HEK293 (cell line): ENCODE measurements at regions not wholly inside any gene's neighbourhood (a gene's known extent, or its start where the extent isn't known, plus 50 kb on each side); places are given as distances from the start of the nearest gene placed in this dataset.

Experiments
- HOXA7 ChIP-seq: sonication (generic); formaldehyde crosslinking; IDR thresholded peaks from 2 replicates; pipeline ENCODE4 v1.8.1; 2022; ENCODE audit warnings: missing genetic modification reagents, borderline replicate concordance
- PRDM1 ChIP-seq: fragments of 450-650 bp; formaldehyde crosslinking; IDR thresholded peaks from 2 replicates; pipeline ENCODE4; 2016; ENCODE audit warnings: missing biosample characterization, missing genetic modification characterization
- YY1 ChIP-seq: fragments of 450-650 bp; formaldehyde crosslinking; IDR thresholded peaks from 2 replicates; pipeline ENCODE4 v1.5.1; 2018; ENCODE audit warnings: missing biosample characterization, missing genetic modification characterization
- ZNF239 ChIP-seq: fragments of 450-650 bp; formaldehyde crosslinking; IDR thresholded peaks from 2 replicates; pipeline ENCODE4 v1.5.1; 2016; ENCODE audit warnings: missing biosample characterization, missing genetic modification characterization
- ZNF548 ChIP-seq: fragments of 450-650 bp; formaldehyde crosslinking; IDR thresholded peaks from 2 replicates; pipeline ENCODE4 v1.5.1; 2016; ENCODE audit warnings: missing biosample characterization, missing genetic modification characterization
- TF ChIP-seq, protein P1 (sequence below): fragments of 450-650 bp; formaldehyde crosslinking; IDR thresholded peaks from 2 replicates; pipeline ENCODE4 v1.5.1; 2016; ENCODE audit warnings: missing biosample characterization, missing genetic modification characterization
- TF ChIP-seq, protein P2 (sequence below): fragments of 450-650 bp; formaldehyde crosslinking; IDR thresholded peaks from 2 replicates; pipeline ENCODE4 v1.5.1; 2016; ENCODE audit warnings: missing biosample characterization, missing genetic modification characterization
- TF ChIP-seq, protein P3 (sequence below): fragments of 450-650 bp; formaldehyde crosslinking; IDR thresholded peaks from 2 replicates; pipeline ENCODE4 v1.5.1; 2016; ENCODE audit warnings: missing biosample characterization, missing genetic modification characterization
- TF ChIP-seq, protein P4 (sequence below): fragments of 450-650 bp; formaldehyde crosslinking; IDR thresholded peaks from 2 replicates; pipeline ENCODE4 v1.5.1; 2016; ENCODE audit warnings: missing biosample characterization, missing genetic modification characterization

DNA sequence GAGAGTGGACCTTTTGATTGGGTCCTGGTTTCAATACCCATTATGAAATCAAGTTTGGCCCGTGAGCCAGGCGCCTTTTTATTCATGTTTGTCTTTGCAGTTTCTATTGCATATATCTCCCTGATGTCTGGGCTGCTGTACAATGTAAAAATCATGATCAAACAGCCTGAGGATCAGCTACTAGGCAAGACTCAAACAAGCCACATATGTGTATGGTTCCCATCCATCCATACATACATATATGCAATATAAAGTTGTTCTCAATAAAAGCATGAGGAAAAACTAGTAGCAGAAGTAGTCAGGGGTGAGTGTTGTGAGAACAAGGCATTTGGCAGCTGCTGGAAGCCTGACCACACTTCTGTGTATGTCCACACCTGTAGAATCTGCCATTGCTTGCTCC, 562.4 kb upstream of the USP24 start:
- TF ChIP-seq, protein P1, sequence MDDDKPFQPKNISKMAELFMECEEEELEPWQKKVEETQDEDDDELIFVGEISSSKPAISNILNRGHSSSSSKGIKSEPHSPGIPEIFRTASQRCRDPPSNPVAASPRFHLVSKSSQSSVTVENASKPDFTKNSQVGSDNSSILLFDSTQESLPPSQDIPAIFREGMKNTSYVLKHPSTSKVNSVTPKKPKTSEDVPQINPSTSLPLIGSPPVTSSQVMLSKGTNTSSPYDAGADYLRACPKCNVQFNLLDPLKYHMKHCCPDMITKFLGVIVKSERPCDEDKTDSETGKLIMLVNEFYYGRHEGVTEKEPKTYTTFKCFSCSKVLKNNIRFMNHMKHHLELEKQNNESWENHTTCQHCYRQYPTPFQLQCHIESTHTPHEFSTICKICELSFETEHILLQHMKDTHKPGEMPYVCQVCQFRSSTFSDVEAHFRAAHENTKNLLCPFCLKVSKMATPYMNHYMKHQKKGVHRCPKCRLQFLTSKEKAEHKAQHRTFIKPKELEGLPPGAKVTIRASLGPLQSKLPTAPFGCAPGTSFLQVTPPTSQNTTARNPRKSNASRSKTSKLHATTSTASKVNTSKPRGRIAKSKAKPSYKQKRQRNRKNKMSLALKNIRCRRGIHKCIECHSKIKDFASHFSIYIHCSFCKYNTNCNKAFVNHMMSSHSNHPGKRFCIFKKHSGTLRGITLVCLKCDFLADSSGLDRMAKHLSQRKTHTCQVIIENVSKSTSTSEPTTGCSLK (tag by site-specific recombination), result no peak
- TF ChIP-seq, protein P2, sequence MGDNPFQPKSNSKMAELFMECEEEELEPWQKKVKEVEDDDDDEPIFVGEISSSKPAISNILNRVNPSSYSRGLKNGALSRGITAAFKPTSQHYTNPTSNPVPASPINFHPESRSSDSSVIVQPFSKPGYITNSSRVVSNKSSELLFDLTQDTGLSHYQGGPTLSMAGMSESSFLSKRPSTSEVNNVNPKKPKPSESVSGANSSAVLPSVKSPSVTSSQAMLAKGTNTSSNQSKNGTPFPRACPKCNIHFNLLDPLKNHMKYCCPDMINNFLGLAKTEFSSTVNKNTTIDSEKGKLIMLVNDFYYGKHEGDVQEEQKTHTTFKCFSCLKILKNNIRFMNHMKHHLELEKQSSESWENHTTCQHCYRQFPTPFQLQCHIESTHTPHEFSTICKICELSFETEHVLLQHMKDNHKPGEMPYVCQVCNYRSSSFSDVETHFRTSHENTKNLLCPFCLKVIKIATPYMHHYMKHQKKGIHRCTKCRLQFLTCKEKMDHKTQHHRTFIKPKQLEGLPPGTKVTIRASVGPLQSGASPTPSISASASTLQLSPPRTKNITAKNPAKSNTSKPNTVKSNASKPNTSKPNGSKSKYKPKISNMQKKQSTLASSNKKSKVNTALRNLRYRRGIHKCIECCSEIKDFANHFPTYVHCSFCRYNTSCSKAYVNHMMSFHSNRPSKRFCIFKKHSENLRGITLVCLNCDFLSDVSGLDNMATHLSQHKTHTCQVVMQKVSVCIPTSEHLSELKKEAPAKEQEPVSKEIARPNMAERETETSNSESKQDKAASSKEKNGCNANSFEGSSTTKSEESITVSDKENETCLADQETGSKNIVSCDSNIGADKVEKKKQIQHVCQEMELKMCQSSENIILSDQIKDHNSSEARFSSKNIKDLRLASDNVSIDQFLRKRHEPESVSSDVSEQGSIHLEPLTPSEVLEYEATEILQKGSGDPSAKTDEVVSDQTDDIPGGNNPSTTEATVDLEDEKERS (tag by site-specific recombination), result no peak
- TF ChIP-seq, protein P3, sequence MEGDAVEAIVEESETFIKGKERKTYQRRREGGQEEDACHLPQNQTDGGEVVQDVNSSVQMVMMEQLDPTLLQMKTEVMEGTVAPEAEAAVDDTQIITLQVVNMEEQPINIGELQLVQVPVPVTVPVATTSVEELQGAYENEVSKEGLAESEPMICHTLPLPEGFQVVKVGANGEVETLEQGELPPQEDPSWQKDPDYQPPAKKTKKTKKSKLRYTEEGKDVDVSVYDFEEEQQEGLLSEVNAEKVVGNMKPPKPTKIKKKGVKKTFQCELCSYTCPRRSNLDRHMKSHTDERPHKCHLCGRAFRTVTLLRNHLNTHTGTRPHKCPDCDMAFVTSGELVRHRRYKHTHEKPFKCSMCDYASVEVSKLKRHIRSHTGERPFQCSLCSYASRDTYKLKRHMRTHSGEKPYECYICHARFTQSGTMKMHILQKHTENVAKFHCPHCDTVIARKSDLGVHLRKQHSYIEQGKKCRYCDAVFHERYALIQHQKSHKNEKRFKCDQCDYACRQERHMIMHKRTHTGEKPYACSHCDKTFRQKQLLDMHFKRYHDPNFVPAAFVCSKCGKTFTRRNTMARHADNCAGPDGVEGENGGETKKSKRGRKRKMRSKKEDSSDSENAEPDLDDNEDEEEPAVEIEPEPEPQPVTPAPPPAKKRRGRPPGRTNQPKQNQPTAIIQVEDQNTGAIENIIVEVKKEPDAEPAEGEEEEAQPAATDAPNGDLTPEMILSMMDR, result no peak
- TF ChIP-seq ZNF239 (tag by site-specific recombination) (no peak), HOXA7 (CRISPR knock-in tag) (no peak), ZNF548 (no peak), YY1 (no peak), PRDM1 (no peak)
- TF ChIP-seq, protein P4, sequence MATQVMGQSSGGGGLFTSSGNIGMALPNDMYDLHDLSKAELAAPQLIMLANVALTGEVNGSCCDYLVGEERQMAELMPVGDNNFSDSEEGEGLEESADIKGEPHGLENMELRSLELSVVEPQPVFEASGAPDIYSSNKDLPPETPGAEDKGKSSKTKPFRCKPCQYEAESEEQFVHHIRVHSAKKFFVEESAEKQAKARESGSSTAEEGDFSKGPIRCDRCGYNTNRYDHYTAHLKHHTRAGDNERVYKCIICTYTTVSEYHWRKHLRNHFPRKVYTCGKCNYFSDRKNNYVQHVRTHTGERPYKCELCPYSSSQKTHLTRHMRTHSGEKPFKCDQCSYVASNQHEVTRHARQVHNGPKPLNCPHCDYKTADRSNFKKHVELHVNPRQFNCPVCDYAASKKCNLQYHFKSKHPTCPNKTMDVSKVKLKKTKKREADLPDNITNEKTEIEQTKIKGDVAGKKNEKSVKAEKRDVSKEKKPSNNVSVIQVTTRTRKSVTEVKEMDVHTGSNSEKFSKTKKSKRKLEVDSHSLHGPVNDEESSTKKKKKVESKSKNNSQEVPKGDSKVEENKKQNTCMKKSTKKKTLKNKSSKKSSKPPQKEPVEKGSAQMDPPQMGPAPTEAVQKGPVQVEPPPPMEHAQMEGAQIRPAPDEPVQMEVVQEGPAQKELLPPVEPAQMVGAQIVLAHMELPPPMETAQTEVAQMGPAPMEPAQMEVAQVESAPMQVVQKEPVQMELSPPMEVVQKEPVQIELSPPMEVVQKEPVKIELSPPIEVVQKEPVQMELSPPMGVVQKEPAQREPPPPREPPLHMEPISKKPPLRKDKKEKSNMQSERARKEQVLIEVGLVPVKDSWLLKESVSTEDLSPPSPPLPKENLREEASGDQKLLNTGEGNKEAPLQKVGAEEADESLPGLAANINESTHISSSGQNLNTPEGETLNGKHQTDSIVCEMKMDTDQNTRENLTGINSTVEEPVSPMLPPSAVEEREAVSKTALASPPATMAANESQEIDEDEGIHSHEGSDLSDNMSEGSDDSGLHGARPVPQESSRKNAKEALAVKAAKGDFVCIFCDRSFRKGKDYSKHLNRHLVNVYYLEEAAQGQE (tag by site-specific recombination), result no peak
